GM12878 (cell line): ENCODE measurements at regions not wholly inside any gene's neighbourhood (a gene's known extent, or its start where the extent isn't known, plus 50 kb on each side); places are given as distances from the start of the nearest gene placed in this dataset.

Experiments
- ATAC-seq: fragments of 200-7000 bp; cut with Tn5 transposase; 3 replicates; pipeline ENCODE4 v1.9.1; 2020; ENCODE audit warnings: mild to moderate bottlenecking, moderate library complexity
- BruUV-seq: library from RNA; stranded (reverse); fragments of 400-500 nt; replicated peaks from 2 replicates; lab custom pipeline; 2021; lab: Mats Ljungman, UMichigan
- CTCF ChIA-PET: fragments of 300-600 bp; sonication (Branson Sonifier 250); formaldehyde crosslinking; extraction: SDS; loops from one replicate; lab custom pipeline; 2021; ENCODE audit warnings: inconsistent platforms; lab: Yijun Ruan, JAX
- POLR2A ChIA-PET: fragments of 350-600 bp; formaldehyde crosslinking; extraction: SDS; loops from one replicate; lab custom pipeline; 2021; ENCODE audit warnings: inconsistent platforms; lab: Charles Lee
- RAD21 ChIA-PET: fragments of 300-600 bp; sonication (Branson Sonifier 250); formaldehyde crosslinking; loops from one replicate; lab custom pipeline; 2023; ENCODE audit warnings: antibody characterized with exemption; ENCODE audit not compliant: unreplicated experiment; lab: Charles Lee
- SMC1A ChIA-PET: fragments of 300-600 bp; sonication (Branson Sonifier 250); formaldehyde crosslinking; loops from one replicate; lab custom pipeline; 2023; ENCODE audit not compliant: unreplicated experiment, uncharacterized antibody; lab: Charles Lee
- DNase-seq: peaks from one replicate; pipeline ENCODE4 v3.0.0-alpha.2; 2011; ENCODE audit warnings: low read depth, low spot score
- FAIRE-seq: peaks from 3 replicates; lab custom pipeline; 2011; peaks lifted over from hg19 to GRCh38; lab: Jason Lieb, UNC
- H2AFZ ChIP-seq: 2 replicates; pipeline ENCODE4 v1.6.0; 2011; ENCODE audit warnings: low read depth, low read length, control low read depth; ENCODE audit not compliant: control insufficient read depth
- H3K27ac ChIP-seq: 2 replicates; pipeline ENCODE4 v1.5.1; 2011; ENCODE audit warnings: control low read depth; ENCODE audit not compliant: control insufficient read depth, insufficient read depth
- H3K27me3 ChIP-seq, 2 experiments: replicated peaks in 1 of 2; 2 replicates each; pipeline versions ENCODE4 v1.6.0 to v1.6.1; 2011; ENCODE audit warnings: low read length in 1 of 2; ENCODE audit not compliant: control insufficient read depth in 2 of 2, insufficient read depth in 2 of 2
- H3K36me3 ChIP-seq, 2 experiments: 2 replicates each; pipeline ENCODE4 v1.5.1; 2011; ENCODE audit warnings: low read length in 1 of 2; ENCODE audit not compliant: control insufficient read depth in 2 of 2, insufficient read depth in 2 of 2
- H3K4me1 ChIP-seq: 2 replicates; pipeline ENCODE4 v1.6.1; 2011; ENCODE audit warnings: mild to moderate bottlenecking, low read length, moderate library complexity, mixed read lengths; ENCODE audit not compliant: control insufficient read depth, insufficient read depth
- H3K4me2 ChIP-seq: 2 replicates; pipeline ENCODE4 v1.6.0; 2011; ENCODE audit warnings: control low read depth; ENCODE audit not compliant: control insufficient read depth, insufficient read depth
- H3K4me3 ChIP-seq: fragments of 200-600 bp; sonication (generic); 2 replicates; pipeline ENCODE4 v1.5.1; 2016
- H3K79me2 ChIP-seq: 2 replicates; pipeline ENCODE4 v1.6.0; 2011; ENCODE audit warnings: low read length; ENCODE audit not compliant: control insufficient read depth, insufficient read depth
- H3K9ac ChIP-seq: 2 replicates; pipeline ENCODE4 v1.8.0; 2011; ENCODE audit warnings: low read length, control low read depth, mixed read lengths; ENCODE audit not compliant: control insufficient read depth, insufficient read depth
- H3K9me3 ChIP-seq: replicated peaks from 3 replicates; pipeline ENCODE4 v1.5.1; 2011; ENCODE audit warnings: mild to moderate bottlenecking, low read length; ENCODE audit not compliant: control insufficient read depth, insufficient read depth
- H4K20me1 ChIP-seq: 2 replicates; pipeline ENCODE4 v1.6.0; 2011; ENCODE audit not compliant: control insufficient read depth, insufficient read depth
- BCL3 ChIP-seq: IDR thresholded peaks from 2 replicates; pipeline ENCODE4 v1.6.1; 2011; ENCODE audit warnings: borderline replicate concordance, low read depth, mild to moderate bottlenecking, moderate library complexity, low read length; ENCODE audit not compliant: insufficient read depth, poor library complexity, severe bottlenecking
- CBX5 ChIP-seq: sonication (generic); IDR thresholded peaks from 2 replicates; pipeline ENCODE4 v1.6.1; 2016; ENCODE audit warnings: low read depth, moderate library complexity, mild to moderate bottlenecking, inconsistent platforms
- CEBPZ ChIP-seq: fragments of 150-350 bp; IDR thresholded peaks from 2 replicates; pipeline ENCODE4 v1.6.1; 2016; ENCODE audit warnings: low read depth, low read length
- CREM ChIP-seq: IDR thresholded peaks from 2 replicates; pipeline ENCODE4 v1.6.1; 2014; ENCODE audit warnings: antibody characterized with exemption, low read depth
- DPF2 ChIP-seq: fragments of 450-650 bp; IDR thresholded peaks from 2 replicates; pipeline ENCODE4 v1.6.1; 2017; ENCODE audit warnings: mild to moderate bottlenecking
- ELK1 ChIP-seq: IDR thresholded peaks from 2 replicates; pipeline ENCODE4 v1.6.1; 2012; ENCODE audit warnings: low read depth, low read length, improper control_type of control experiment
- MEF2B ChIP-seq: fragments of 450-650 bp; IDR thresholded peaks from 2 replicates; pipeline ENCODE4 v1.6.1; 2018; ENCODE audit warnings: mild to moderate bottlenecking, moderate library complexity; ENCODE audit not compliant: partially characterized antibody, poor library complexity, severe bottlenecking
- NR2F1 ChIP-seq: fragments of 450-650 bp; conservative IDR thresholded peaks from 2 replicates; pipeline ENCODE4 v1.6.1; 2017; ENCODE audit warnings: mild to moderate bottlenecking
- PML ChIP-seq: IDR thresholded peaks from 2 replicates; pipeline ENCODE4 v1.6.1; 2012; ENCODE audit warnings: low read length, inconsistent platforms
- SREBF2 ChIP-seq: IDR thresholded peaks from 2 replicates; pipeline ENCODE4 v1.6.1; 2012; ENCODE audit warnings: mild to moderate bottlenecking, low read length
- STAT3 ChIP-seq: IDR thresholded peaks from 2 replicates; pipeline ENCODE4 v1.6.1; 2011; ENCODE audit warnings: low read depth, low read length, improper control_type of control experiment
- TARDBP ChIP-seq: IDR thresholded peaks from 2 replicates; pipeline ENCODE4 v1.6.1; 2016; ENCODE audit warnings: borderline replicate concordance
- TCF3 ChIP-seq: IDR thresholded peaks from 2 replicates; pipeline ENCODE4 v1.6.1; 2012; ENCODE audit warnings: low read depth, mild to moderate bottlenecking, low read length, borderline replicate concordance; ENCODE audit not compliant: insufficient read depth
- USF2 ChIP-seq: IDR thresholded peaks from 2 replicates; pipeline ENCODE4 v1.6.1; 2011; ENCODE audit warnings: low read depth, low read length, improper control_type of control experiment, borderline replicate concordance
- ZNF217 ChIP-seq: fragments of 450-650 bp; IDR thresholded peaks from 2 replicates; pipeline ENCODE4 v1.6.1; 2017; ENCODE audit warnings: antibody characterized with exemption, mild to moderate bottlenecking
- ZNF384 ChIP-seq: IDR thresholded peaks from 2 replicates; pipeline ENCODE4 v1.6.1; 2012; ENCODE audit warnings: low read depth, mild to moderate bottlenecking, low read length, improper control_type of control experiment, borderline replicate concordance
- ZZZ3 ChIP-seq: IDR thresholded peaks from 2 replicates; pipeline ENCODE4 v1.6.1; 2011; ENCODE audit warnings: low read depth; ENCODE audit not compliant: control insufficient read depth, insufficient read length
- WGBS: methylation state at CpG from one replicate; pipeline ENCODE4 v1.1.6; 2016; ENCODE audit warnings: low lambda C conversion rate; ENCODE audit not compliant: insufficient replicate concordance, insufficient coverage; ENCODE audit errors: missing lambda C conversion rate; 5-methylcytosine and 5-hydroxymethylcytosine counted together
- in situ Hi-C: fragments of 300-500 bp; cut with MboI; formaldehyde crosslinking; loops from 9 replicates; pipeline ENCODE4 v1.14.3; 2018; ENCODE audit warnings: mixed read lengths
- intact Hi-C: fragments of 100-400 bp; cut with micrococcal nuclease; formaldehyde crosslinking; loops from one replicate; pipeline ENCODE4 v1.14.2; 2022; ENCODE audit not compliant: unreplicated experiment

- Histone ChIP-seq H4K20me1 (no peaks in the 10 kb centered on the region), H3K79me2 (peaks cover 2% of the 10 kb centered on the region; the same call in 1 of the 2 replicates), H3K4me2 (no peak overlapping the region), H3K36me3 (no peaks in the 10 kb centered on the region), H2AFZ (no peak overlapping the region), H3K27ac (no peak overlapping the region), H3K4me1 (peaks cover 8% of the 10 kb centered on the region; the same call in 1 of the 2 replicates), H3K9ac (no peak overlapping the region), H3K4me3 (no peak overlapping the region), H3K9me3 (peaks cover 3% of the 10 kb centered on the region; the same call in 1 of the 3 replicates), H3K27me3 (no peaks in the 10 kb centered on the region)
- SMC1A ChIA-PET: interaction anchor here (2.7 kb wide), 1 partner anchor 265 kb away, joined by 10 read pairs; no protein-coding TSS in a partner anchor
- CTCF ChIA-PET: interaction anchor here (0.6 to 6.0 kb wide), 7 partner anchors 38 to 411 kb away, joined by 3 to 41 read pairs (median 18); no protein-coding TSS in a partner anchor
- 76% methylated on average over 19 of the region's 19 CpGs for WGBS
- no peak for DNase-seq
- in situ Hi-C loops (loop anchor here (25.0 kb wide), 1 partner anchor 162 kb away; no protein-coding TSS in a partner anchor), intact Hi-C loops (loop anchor here (10.0 kb wide), 2 partner anchors 230 to 260 kb away; no protein-coding TSS in a partner anchor)
- BruUV-seq: no TSS peak
- no peak for ATAC-seq
- RAD21 ChIA-PET: interaction anchor here (1.2 to 2.6 kb wide), 4 partner anchors 35 to 262 kb away, joined by 3 to 24 read pairs (median 12); no protein-coding TSS in a partner anchor
- POLR2A ChIA-PET: no interaction called here
- no peak for FAIRE-seq
- TF ChIP-seq USF2: no peak
- no peak for TF ChIP-seq MEF2B
- TF ChIP-seq TCF3: no peak
- TF ChIP-seq SREBF2: no peak
- TF ChIP-seq CREM: no peak
- TF ChIP-seq BCL3: peak; percentile 90
- TF ChIP-seq ZZZ3: no peak
- TF ChIP-seq PML: no peak
- TF ChIP-seq DPF2: no peak
- TF ChIP-seq STAT3: no peak
- TF ChIP-seq TARDBP: no peak
- no peak for TF ChIP-seq ZNF217
- TF ChIP-seq ELK1: no peak
- no peak for TF ChIP-seq CBX5
- no peak for TF ChIP-seq CEBPZ
- no peak for TF ChIP-seq NR2F1
- TF ChIP-seq ZNF384: no peak
Observed at GRCh38 chr9:124124729-124125650, 113.4 kb downstream of the LHX2 start.
